ENCODE measurements at regions not wholly inside any gene's neighbourhood (a gene's known extent, or its start where the extent isn't known, plus 50 kb on each side); places are given as distances from the start of the nearest gene placed in this dataset.
A peak's percentile ranks its signal among the peaks of the same experiment; 100 is the strongest.

GRCh38 chr9:118643118-118643517, 726.1 kb downstream of the BRINP1 start:
- H3K4me2 ChIP-seq, result no peak overlapping the region
- H3K9me2 ChIP-seq (ENCODE audit: insufficient read depth), result peaks cover 3% of the 10 kb centered on the region; the same call in 1 of the 2 replicates
- Mint-ChIP-seq H3K27me3 (ENCODE audit: insufficient read depth, low read depth, poor library complexity) (peaks cover 1% of the 10 kb centered on the region), H3K27ac (peak overlapping the region; percentile 71), H3K4me1 (peaks cover 16% of the 10 kb centered on the region), H3K36me3 (ENCODE audit: low read depth) (peaks cover 26% of the 10 kb centered on the region), H3K9me3 (peaks cover 44% of the 10 kb centered on the region), H3K4me3 (no peak overlapping the region)
- H3K4me1 ChIP-seq (ENCODE audit: insufficient read depth), result 0 out of 2 replicates have a peak, but pooled peaks cover 4% of the 10 kb centered on the region
- H4K20me1 ChIP-seq (replicated peaks; ENCODE audit: insufficient read depth), result no peaks in the 10 kb centered on the region
- no peaks in the 10 kb centered on the region for H3K79me2 ChIP-seq (replicated peaks; ENCODE audit: insufficient read depth)
- H2AFZ ChIP-seq, result no peak overlapping the region
- H3F3A ChIP-seq (replicated peaks; ENCODE audit: low read depth), result no peaks in the 10 kb centered on the region
- no peak overlapping the region; the same call in 1 of the 2 replicates for H3K27ac ChIP-seq (ENCODE audit: low read depth)
- H3K4me3 ChIP-seq, result no peak overlapping the region
- H3K36me3 ChIP-seq (ENCODE audit: insufficient read depth), result no peaks in the 10 kb centered on the region
- TF ChIP-seq ZNF462 (CRISPR knock-in tag; IDR thresholded peaks at IDR 0.05), result peak; percentile 58
- TF ChIP-seq STAT1 (IDR thresholded peaks at IDR 0.05; ENCODE audit: unreplicated experiment), result no peak
- ATAC-seq (peak; percentile 99), DNase-seq (ENCODE audit: low spot score) (peak; percentile 79)
- no peaks in the 10 kb centered on the region for H3K27me3 ChIP-seq (ENCODE audit: insufficient read depth)

- no peak for DNase-seq (ENCODE audit: low spot score)
- Histone ChIP-seq H3K9me2 (ENCODE audit: insufficient read depth) (peaks cover 3% of the 10 kb centered on the region; the same call in 1 of the 2 replicates), H3F3A (replicated peaks; ENCODE audit: low read depth) (no peaks in the 10 kb centered on the region), H3K4me1 (ENCODE audit: insufficient read depth) (0 out of 2 replicates have a peak, but pooled peaks cover 4% of the 10 kb centered on the region), H3K4me2 (no peak overlapping the region), H3K27me3 (ENCODE audit: insufficient read depth) (no peaks in the 10 kb centered on the region), H3K36me3 (ENCODE audit: insufficient read depth) (no peaks in the 10 kb centered on the region), H3K4me3 (no peak overlapping the region), H2AFZ (no peak overlapping the region), H4K20me1 (replicated peaks; ENCODE audit: insufficient read depth) (no peaks in the 10 kb centered on the region), H3K79me2 (replicated peaks; ENCODE audit: insufficient read depth) (no peaks in the 10 kb centered on the region), H3K27ac (ENCODE audit: low read depth) (no peak overlapping the region)
- Mint-ChIP-seq H3K27me3 (ENCODE audit: insufficient read depth, low read depth, poor library complexity) (peaks cover 1% of the 10 kb centered on the region), H3K4me1 (peaks cover 16% of the 10 kb centered on the region), H3K9me3 (peaks cover 34% of the 10 kb centered on the region), H3K27ac (no peak overlapping the region), H3K36me3 (ENCODE audit: low read depth) (peaks cover 17% of the 10 kb centered on the region), H3K4me3 (no peak overlapping the region)
- TF ChIP-seq JUNB (IDR thresholded peaks at IDR 0.05; ENCODE audit: unreplicated experiment), result no peak
- TF ChIP-seq NANOG (IDR thresholded peaks at IDR 0.05; ENCODE audit: borderline replicate concordance), result no peak
- ATAC-seq, result no peak
Observed at GRCh38 chr9:118644066-118644465, 725.2 kb downstream of the BRINP1 start.

All from GM23338 (cell line).